ENCODE measurements at regions not wholly inside any gene's neighbourhood (a gene's known extent, or its start where the extent isn't known, plus 50 kb on each side); places are given as distances from the start of the nearest gene placed in this dataset.

DNA sequence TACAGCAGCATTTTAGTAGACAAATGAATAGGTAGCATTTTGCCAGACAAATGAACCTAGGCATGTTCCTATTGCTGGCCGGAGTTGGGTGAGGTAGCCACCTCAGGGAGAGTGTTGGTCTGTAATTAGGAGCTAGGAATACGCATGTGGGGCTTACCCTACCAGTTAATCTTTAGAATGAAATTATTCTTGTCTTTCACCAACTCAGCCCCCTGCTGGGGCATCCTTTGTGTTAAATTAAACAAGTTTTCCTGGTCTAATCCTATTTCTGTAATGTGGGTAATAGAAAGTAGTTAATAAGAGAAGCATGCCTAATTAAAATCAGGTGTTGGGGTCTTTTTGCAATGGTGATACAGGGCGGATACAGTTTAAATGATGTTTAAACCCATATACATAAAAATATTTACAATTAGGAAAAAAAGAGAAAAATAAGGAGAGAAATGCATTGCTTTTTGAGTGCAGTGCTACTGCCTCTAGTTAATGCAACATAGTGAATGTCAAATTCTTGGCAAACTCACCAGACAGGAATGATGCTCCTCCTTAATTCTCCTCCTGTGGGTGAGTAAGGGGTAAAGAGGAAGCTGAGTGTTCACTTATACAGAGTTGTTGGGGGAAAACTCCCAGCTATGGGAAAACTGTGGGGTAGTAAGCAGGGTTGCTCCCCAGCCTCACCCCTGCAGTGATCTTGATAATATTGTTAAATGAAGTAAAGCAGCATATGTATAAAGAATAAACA lies 276.4 kb upstream of the EDNRB start:
- TF ChIP-seq, protein P1, sequence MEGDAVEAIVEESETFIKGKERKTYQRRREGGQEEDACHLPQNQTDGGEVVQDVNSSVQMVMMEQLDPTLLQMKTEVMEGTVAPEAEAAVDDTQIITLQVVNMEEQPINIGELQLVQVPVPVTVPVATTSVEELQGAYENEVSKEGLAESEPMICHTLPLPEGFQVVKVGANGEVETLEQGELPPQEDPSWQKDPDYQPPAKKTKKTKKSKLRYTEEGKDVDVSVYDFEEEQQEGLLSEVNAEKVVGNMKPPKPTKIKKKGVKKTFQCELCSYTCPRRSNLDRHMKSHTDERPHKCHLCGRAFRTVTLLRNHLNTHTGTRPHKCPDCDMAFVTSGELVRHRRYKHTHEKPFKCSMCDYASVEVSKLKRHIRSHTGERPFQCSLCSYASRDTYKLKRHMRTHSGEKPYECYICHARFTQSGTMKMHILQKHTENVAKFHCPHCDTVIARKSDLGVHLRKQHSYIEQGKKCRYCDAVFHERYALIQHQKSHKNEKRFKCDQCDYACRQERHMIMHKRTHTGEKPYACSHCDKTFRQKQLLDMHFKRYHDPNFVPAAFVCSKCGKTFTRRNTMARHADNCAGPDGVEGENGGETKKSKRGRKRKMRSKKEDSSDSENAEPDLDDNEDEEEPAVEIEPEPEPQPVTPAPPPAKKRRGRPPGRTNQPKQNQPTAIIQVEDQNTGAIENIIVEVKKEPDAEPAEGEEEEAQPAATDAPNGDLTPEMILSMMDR (IDR thresholded peaks at IDR 0.05; ENCODE audit: low read depth, low read length, poor library complexity, severe bottlenecking) = no peak
- no peak for TF ChIP-seq EZH2phosphoT487 (IDR thresholded peaks at IDR 0.05; ENCODE audit: borderline replicate concordance, low read length)

Data from DOHH2 (cell line).